Prostate gland (tissue), 2 donors: ENCODE measurements at regions not wholly inside any gene's neighbourhood (a gene's known extent, or its start where the extent isn't known, plus 50 kb on each side); places are given as distances from the start of the nearest gene placed in this dataset.

Experiments used
- DNase-seq: peaks from one replicate; pipeline ENCODE4 v3.0.0-alpha.2; 2019; ENCODE audit warnings: low spot score
- H3K27ac ChIP-seq, 2 donors: fragments of 200-600 bp; sonication (generic); 2 replicates each; pipeline ENCODE4 v1.5.1; 2017 to 2019
- H3K27me3 ChIP-seq: fragments of 200-600 bp; sonication (generic); replicated peaks from 2 replicates; pipeline ENCODE4 v1.5.1; 2019; ENCODE audit not compliant: insufficient read depth
- H3K36me3 ChIP-seq, 2 donors: fragments of 200-600 bp; sonication (generic); 1 replicate in 1 of 2; 2 replicates in 1 of 2; pipeline versions ENCODE4 v1.5.1 to v1.8.1; 2017 to 2019
- H3K4me1 ChIP-seq: fragments of 200-600 bp; sonication (generic); replicated peaks from 2 replicates; pipeline ENCODE4 v1.5.1; 2019
- H3K4me3 ChIP-seq, 2 donors: fragments of 200-600 bp; sonication (generic); 2 replicates each; pipeline ENCODE4 v1.5.1; 2017 to 2019
- H3K9me3 ChIP-seq: fragments of 200-600 bp; sonication (generic); 2 replicates; pipeline ENCODE4 v1.5.1; 2017
- POLR2A ChIP-seq: fragments of 450-650 bp; IDR thresholded peaks from one replicate; pipeline ENCODE4 v1.6.1; 2016; ENCODE audit warnings: antibody characterized with exemption, mild to moderate bottlenecking
- POLR2AphosphoS5 ChIP-seq: sonication (generic); formaldehyde crosslinking; IDR thresholded peaks from one replicate; pipeline ENCODE4 v1.6.1; 2017; ENCODE audit warnings: antibody characterized with exemption
- WGBS: methylation state at CpG from one replicate; pipeline ENCODE4 v1.1.5; 2018; 5-methylcytosine and 5-hydroxymethylcytosine counted together
- intact Hi-C: fragments of 100-400 bp; cut with DNase I; formaldehyde crosslinking; loops from one replicate; pipeline ENCODE4 v1.14.2; 2022
- TF ChIP-seq, protein P1 (sequence below), 4 experiments: fragments of 200-600 bp in 2 of 4; fragments of 450-650 bp in 2 of 4; sonication (generic) in 2 of 4; IDR thresholded peaks; 1 replicate in 3 of 4; 2 replicates in 1 of 4; pipeline ENCODE4 v1.5.1; 2016 to 2019; ENCODE audit warnings: antibody characterized with exemption in 4 of 4, mild to moderate bottlenecking in 2 of 4, moderate library complexity in 2 of 4

DNA sequence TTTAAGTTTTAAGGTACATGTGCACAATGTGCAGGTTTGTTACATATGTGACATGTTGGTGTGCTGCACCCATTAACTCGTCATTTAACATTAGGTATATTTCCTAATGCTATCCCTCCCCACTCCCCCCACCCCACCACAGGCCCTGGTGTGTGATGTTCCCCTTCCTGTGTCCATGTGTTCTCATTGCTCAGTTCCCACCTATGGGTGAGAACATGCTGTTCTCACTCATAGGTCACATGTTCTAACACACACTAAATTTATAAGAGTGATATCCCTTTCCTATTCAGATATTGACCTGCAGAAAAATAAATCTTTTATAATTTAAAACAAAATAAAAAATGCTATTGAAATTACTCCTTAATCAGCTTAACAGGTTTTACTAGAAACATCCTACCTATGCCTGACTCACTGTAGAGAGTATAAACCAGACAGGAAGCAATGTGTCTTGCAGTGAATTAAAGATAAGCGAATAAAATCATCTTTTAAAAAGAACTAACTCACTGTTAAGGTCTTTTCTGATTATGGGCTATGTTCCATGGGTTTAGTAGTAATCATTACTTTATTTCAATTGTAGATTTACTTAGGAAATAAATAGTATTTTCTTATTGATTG is 82.0 kb upstream of the DPH5 start:
- intact Hi-C loops: no loop called here
- whole genome bisulfite sequencing: 87% methylated on average over 2 of the region's 2 CpGs
- H3K27ac ChIP-seq: no peak overlapping the region
- H3K4me3 ChIP-seq: no peak overlapping the region
- no peaks in the 10 kb centered on the region for H3K36me3 ChIP-seq
- no peaks in the 10 kb centered on the region for H3K27me3 ChIP-seq
- no peaks in the 10 kb centered on the region for H3K9me3 ChIP-seq
- no peak for DNase-seq
- no peak for TF ChIP-seq POLR2A
- H3K4me1 ChIP-seq: no peaks in the 10 kb centered on the region

DNA sequence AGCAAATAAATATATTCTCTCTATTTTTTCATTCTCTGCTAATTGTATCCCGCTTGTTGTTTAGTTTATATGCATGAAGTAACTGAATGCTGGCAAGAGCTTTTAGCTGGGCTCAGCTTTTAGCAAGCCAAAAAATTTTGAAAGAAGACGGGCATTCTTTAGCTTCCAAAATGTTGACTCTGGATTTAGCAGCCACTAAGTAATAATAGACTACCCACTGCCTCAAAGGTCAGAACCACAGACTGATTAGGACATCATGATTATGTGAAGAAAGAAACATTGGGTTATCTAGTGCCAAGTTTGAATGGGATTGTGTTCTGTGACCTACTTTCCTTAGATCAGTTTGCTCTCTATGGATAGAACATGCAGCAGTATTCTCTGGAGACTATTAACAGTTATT is 80.3 kb upstream of the DPH5 start:
- 59% methylated on average over 2 of the region's 2 CpGs for WGBS
- no peaks in the 10 kb centered on the region for H3K36me3 ChIP-seq

DNA sequence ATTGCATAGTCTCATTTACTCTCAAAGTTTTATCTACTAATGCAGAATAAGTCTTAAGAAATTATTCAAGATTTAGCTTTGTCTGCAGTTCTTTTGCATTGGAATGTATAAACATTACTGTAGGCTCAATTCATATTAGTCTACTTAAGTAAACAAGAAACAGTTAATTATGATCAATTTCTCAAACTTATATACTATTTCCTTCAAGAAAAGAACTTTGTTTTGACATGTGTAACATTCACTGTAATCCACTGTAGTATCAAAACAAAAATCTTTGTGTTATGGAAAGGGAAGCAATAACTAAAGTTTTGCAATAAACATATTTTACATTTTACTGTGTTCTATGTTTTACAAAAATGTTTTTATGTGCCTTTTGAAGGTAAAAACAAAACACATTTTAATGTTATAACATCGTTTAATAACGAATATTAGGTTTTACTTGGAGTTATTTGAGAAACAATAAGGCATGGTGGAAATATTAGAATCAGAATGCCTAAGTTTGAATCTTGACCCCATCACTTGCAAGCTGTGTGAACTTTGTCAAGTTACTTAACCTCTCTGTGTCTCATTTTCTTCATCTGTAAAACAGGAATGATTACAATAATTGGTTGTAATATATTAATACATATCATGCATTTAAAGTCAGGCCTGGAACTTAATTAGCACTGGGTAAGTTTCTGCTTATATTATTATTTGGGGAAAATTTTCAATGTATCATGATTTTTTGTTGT is 77.0 kb upstream of the DPH5 start:
- Histone ChIP-seq H3K4me3 (no peak overlapping the region), H3K9me3 (no peaks in the 10 kb centered on the region), H3K4me1 (no peaks in the 10 kb centered on the region), H3K27ac (no peak overlapping the region), H3K27me3 (no peaks in the 10 kb centered on the region), H3K36me3 (no peaks in the 10 kb centered on the region)
- WGBS: 78% methylated on average over 2 of the region's 2 CpGs
- DNase-seq: no peak
- no peak for TF ChIP-seq POLR2A
- TF ChIP-seq POLR2AphosphoS5: no peak
- TF ChIP-seq, protein P1, sequence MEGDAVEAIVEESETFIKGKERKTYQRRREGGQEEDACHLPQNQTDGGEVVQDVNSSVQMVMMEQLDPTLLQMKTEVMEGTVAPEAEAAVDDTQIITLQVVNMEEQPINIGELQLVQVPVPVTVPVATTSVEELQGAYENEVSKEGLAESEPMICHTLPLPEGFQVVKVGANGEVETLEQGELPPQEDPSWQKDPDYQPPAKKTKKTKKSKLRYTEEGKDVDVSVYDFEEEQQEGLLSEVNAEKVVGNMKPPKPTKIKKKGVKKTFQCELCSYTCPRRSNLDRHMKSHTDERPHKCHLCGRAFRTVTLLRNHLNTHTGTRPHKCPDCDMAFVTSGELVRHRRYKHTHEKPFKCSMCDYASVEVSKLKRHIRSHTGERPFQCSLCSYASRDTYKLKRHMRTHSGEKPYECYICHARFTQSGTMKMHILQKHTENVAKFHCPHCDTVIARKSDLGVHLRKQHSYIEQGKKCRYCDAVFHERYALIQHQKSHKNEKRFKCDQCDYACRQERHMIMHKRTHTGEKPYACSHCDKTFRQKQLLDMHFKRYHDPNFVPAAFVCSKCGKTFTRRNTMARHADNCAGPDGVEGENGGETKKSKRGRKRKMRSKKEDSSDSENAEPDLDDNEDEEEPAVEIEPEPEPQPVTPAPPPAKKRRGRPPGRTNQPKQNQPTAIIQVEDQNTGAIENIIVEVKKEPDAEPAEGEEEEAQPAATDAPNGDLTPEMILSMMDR (IDR thresholded peaks at IDR 0.05): no peak
- intact Hi-C loops: no loop called here

More for the DNA sequence above, 80.3 kb upstream of the DPH5 start:
- intact Hi-C loops: no loop called here
- Histone ChIP-seq H3K4me1 (no peaks in the 10 kb centered on the region), H3K27me3 (no peaks in the 10 kb centered on the region), H3K27ac (no peak overlapping the region), H3K9me3 (no peaks in the 10 kb centered on the region), H3K4me3 (no peak overlapping the region)
- TF ChIP-seq POLR2A (no peak), POLR2AphosphoS5 (no peak)
- TF ChIP-seq, protein P1 (IDR thresholded peaks at IDR 0.05): no peak
- no peak for DNase-seq

DNA sequence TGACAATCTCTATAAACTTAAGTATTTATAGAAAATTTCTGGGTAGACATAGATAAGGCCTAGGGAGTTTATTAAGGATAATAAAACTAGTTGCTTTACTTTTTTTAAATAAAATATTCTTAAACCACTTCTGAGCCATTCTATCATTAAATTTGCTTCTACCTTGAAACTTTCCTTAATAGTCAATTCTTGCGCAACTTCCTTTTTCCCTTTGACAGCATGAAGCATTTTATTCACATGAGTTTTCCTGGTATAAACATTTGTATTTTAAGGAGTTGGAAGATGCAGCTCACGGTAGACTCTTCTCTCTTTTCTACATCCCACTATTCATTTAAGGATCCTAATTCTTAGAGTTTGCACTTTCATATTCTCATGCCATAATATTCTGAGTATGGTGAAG is 75.8 kb upstream of the DPH5 start:
- Histone ChIP-seq H3K9me3 (no peaks in the 10 kb centered on the region), H3K27ac (no peak overlapping the region), H3K36me3 (no peaks in the 10 kb centered on the region), H3K4me1 (no peaks in the 10 kb centered on the region), H3K27me3 (no peaks in the 10 kb centered on the region), H3K4me3 (no peak overlapping the region)
- 67% methylated on average over 2 of the region's 2 CpGs for WGBS
- TF ChIP-seq POLR2A (no peak), POLR2AphosphoS5 (no peak)
- TF ChIP-seq, protein P1 (IDR thresholded peaks at IDR 0.05): no peak
- DNase-seq: no peak
- intact Hi-C loops: no loop called here

DNA sequence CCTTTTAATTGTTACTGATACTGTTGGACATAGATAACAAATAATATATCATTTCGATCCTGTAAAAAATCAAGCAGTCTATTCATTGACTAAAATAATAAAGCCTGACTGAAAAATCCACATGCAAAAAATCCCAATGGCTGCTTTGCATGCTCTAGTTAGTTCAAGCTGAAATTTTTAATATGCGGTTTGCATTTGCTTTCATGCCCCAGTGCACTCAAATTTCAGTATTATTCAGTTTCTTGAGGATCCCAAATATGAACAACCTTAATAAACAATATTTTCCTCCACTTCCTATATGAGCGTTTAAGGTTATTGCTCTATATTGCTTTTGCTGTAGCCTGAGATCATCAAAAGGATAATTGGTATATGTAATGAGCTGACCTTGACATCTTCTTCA is 75.1 kb upstream of the DPH5 start:
- DNase-seq: no peak
- no peak overlapping the region for H3K4me3 ChIP-seq
- intact Hi-C loops: no loop called here
- TF ChIP-seq, protein P1 (IDR thresholded peaks at IDR 0.05): no peak
- TF ChIP-seq POLR2AphosphoS5 (no peak), POLR2A (no peak)
- 94% methylated on average over 3 of the region's 3 CpGs for WGBS
- no peak overlapping the region for H3K27ac ChIP-seq
- H3K36me3 ChIP-seq: no peaks in the 10 kb centered on the region
- no peaks in the 10 kb centered on the region for H3K9me3 ChIP-seq
- H3K4me1 ChIP-seq: no peaks in the 10 kb centered on the region
- H3K27me3 ChIP-seq: no peaks in the 10 kb centered on the region
